ENCODE measurements at regions not wholly inside any gene's neighbourhood (a gene's known extent, or its start where the extent isn't known, plus 50 kb on each side); places are given as distances from the start of the nearest gene placed in this dataset.

DNA sequence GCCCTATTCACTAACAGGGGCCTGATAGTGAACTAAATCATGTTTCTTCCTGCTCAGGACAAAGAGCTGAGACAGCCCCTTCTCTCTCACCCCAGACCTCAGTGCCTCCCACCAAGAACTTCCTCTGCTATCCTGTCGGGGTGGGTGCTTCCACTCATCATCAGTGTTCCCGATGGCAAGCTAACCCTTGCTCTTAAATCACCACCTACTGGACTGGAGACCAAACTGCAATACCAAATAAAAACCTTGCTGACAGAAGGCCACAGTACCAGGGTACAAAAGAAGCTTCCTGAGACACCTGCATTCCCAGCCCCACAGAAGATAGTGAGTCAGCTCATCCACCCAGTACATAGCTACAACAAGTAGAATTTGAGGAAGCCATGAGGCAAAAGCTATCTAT is 799.5 kb downstream of the LTN1 start:
- Histone ChIP-seq H3K4me1 (ENCODE audit: control insufficient read depth, insufficient read depth, low read length) (no peaks in the 10 kb centered on the region), H3K4me3 (ENCODE audit: low read length) (no peak overlapping the region), H3K27ac (ENCODE audit: low read depth, low read length) (no peak overlapping the region), H3K9me3 (ENCODE audit: control insufficient read depth, low read length) (peaks cover 29% of the 10 kb centered on the region), H3K9ac (ENCODE audit: extremely low read depth, low read length, poor library complexity, severe bottlenecking) (no peak overlapping the region), H3K36me3 (ENCODE audit: control insufficient read depth, insufficient read depth, low read length) (no peaks in the 10 kb centered on the region), H3K27me3 (ENCODE audit: control insufficient read depth, insufficient read depth, low read length, poor library complexity, severe bottlenecking) (no peaks in the 10 kb centered on the region)
- TF ChIP-seq, protein P1, sequence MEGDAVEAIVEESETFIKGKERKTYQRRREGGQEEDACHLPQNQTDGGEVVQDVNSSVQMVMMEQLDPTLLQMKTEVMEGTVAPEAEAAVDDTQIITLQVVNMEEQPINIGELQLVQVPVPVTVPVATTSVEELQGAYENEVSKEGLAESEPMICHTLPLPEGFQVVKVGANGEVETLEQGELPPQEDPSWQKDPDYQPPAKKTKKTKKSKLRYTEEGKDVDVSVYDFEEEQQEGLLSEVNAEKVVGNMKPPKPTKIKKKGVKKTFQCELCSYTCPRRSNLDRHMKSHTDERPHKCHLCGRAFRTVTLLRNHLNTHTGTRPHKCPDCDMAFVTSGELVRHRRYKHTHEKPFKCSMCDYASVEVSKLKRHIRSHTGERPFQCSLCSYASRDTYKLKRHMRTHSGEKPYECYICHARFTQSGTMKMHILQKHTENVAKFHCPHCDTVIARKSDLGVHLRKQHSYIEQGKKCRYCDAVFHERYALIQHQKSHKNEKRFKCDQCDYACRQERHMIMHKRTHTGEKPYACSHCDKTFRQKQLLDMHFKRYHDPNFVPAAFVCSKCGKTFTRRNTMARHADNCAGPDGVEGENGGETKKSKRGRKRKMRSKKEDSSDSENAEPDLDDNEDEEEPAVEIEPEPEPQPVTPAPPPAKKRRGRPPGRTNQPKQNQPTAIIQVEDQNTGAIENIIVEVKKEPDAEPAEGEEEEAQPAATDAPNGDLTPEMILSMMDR (conservative IDR thresholded peaks at IDR 0.05), result peak; percentile 62
- DNase-seq, result no peak
- 59% methylated on average over 2 of the region's 2 CpGs; no CpG with 5 or more reads in 1 of the 2 experiments for WGBS, 2 experiments (ENCODE audit: insufficient coverage in 1 of 2, insufficient read length in 1 of 2)
- Mint-ChIP-seq H3K9me3 (peaks cover 44% of the 10 kb centered on the region), H3K36me3 (ENCODE audit: low read depth) (no peaks in the 10 kb centered on the region), H3K4me1 (no peaks in the 10 kb centered on the region), H3K27me3 (ENCODE audit: insufficient read depth) (no peaks in the 10 kb centered on the region), H3K4me3 (no peak overlapping the region), H3K27ac (no peak overlapping the region)

DNA sequence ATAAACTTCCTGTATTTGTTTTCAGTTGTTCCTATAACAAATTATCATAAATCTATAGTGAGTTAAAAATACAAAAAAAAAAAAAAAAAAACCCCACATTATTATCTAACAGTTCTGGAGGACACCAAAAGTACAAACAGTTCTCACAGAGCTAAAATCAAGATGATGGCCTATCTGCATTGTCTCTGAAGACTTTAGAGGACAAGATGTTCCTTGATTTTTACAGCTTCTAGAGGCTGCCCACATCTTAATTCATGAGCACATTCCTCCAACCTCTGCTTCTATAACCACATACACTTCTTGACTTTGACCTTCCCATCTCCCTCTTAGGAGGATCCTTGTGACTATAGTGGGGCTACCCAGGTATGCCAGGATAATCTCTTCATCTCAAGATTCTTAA is 806.1 kb downstream of the LTN1 start:
- Mint-ChIP-seq H3K9me3 (peaks cover 21% of the 10 kb centered on the region), H3K36me3 (ENCODE audit: low read depth) (peaks cover 2% of the 10 kb centered on the region)

DNA sequence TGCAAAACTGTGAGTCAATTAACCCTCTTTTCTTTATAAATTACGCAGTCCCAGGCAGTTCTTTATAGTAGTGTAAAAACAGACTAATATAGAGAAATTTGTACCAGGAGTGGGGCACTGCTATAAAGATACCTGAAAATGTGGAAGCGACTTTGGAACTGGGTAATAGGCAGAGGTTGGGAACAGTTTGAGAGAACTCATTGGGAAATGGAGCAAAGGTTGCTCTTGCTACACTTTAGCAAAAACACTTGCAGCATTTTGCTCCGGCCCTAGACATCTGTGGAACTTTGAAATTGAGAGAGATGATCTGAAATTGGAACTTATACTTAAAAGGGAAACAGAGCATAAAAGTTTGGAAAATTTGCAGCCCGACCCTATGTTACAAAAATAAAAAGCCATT is 810.9 kb downstream of the LTN1 start:
- 92 to 93% methylated on average over 3 to 4 of the region's 4 CpGs for WGBS, 2 experiments (ENCODE audit: insufficient coverage in 1 of 2, insufficient read length in 1 of 2)
- no peaks in the 10 kb centered on the region for H3K4me1 ChIP-seq (ENCODE audit: control insufficient read depth, insufficient read depth, low read length)
- no peaks in the 10 kb centered on the region for H3K36me3 ChIP-seq (ENCODE audit: control insufficient read depth, insufficient read depth, low read length)
- H3K4me3 ChIP-seq (ENCODE audit: low read length), result no peak overlapping the region
- no peak overlapping the region for H3K27ac ChIP-seq (ENCODE audit: low read depth, low read length)
- peaks cover 22% of the 10 kb centered on the region for H3K9me3 ChIP-seq (ENCODE audit: control insufficient read depth, low read length)
- TF ChIP-seq, protein P1 (conservative IDR thresholded peaks at IDR 0.05), result no peak
- H3K9me3 Mint-ChIP-seq, result peaks cover 29% of the 10 kb centered on the region
- H3K27ac Mint-ChIP-seq, result no peak overlapping the region
- H3K4me1 Mint-ChIP-seq, result peaks cover 2% of the 10 kb centered on the region
- peaks cover 2% of the 10 kb centered on the region for H3K36me3 Mint-ChIP-seq (ENCODE audit: low read depth)
- H3K27me3 ChIP-seq (ENCODE audit: control insufficient read depth, insufficient read depth, low read length, poor library complexity, severe bottlenecking), result no peaks in the 10 kb centered on the region
- H3K9ac ChIP-seq (ENCODE audit: extremely low read depth, low read length, poor library complexity, severe bottlenecking), result no peak overlapping the region
- no peak overlapping the region for H3K4me3 Mint-ChIP-seq
- H3K27me3 Mint-ChIP-seq (ENCODE audit: insufficient read depth), result no peaks in the 10 kb centered on the region
- DNase-seq, result no peak

More for the DNA sequence above, 806.1 kb downstream of the LTN1 start:
- Histone ChIP-seq H3K9me3 (ENCODE audit: control insufficient read depth, low read length) (peaks cover 19% of the 10 kb centered on the region), H3K4me1 (ENCODE audit: control insufficient read depth, insufficient read depth, low read length) (no peaks in the 10 kb centered on the region), H3K36me3 (ENCODE audit: control insufficient read depth, insufficient read depth, low read length) (no peaks in the 10 kb centered on the region), H3K27me3 (ENCODE audit: control insufficient read depth, insufficient read depth, low read length, poor library complexity, severe bottlenecking) (no peaks in the 10 kb centered on the region), H3K27ac (ENCODE audit: low read depth, low read length) (no peak overlapping the region), H3K4me3 (ENCODE audit: low read length) (no peak overlapping the region), H3K9ac (ENCODE audit: extremely low read depth, low read length, poor library complexity, severe bottlenecking) (no peak overlapping the region)
- Mint-ChIP-seq H3K27ac (no peak overlapping the region), H3K4me3 (no peak overlapping the region), H3K4me1 (peaks cover 4% of the 10 kb centered on the region), H3K27me3 (ENCODE audit: insufficient read depth) (no peaks in the 10 kb centered on the region)
- no peak for DNase-seq
- TF ChIP-seq, protein P1 (conservative IDR thresholded peaks at IDR 0.05), result no peak

All from endodermal cell (in vitro differentiated cells).